Erythroblast (primary cell): ENCODE measurements at regions not wholly inside any gene's neighbourhood (a gene's known extent, or its start where the extent isn't known, plus 50 kb on each side); places are given as distances from the start of the nearest gene placed in this dataset.

Experiments
- GATA1 ChIP-seq: IDR thresholded peaks from 2 replicates; pipeline ENCODE4 v1.6.1; 2011; ENCODE audit warnings: low read depth, mild to moderate bottlenecking, control low read depth, low read length, moderate library complexity
- POLR2A ChIP-seq: IDR thresholded peaks from 2 replicates; pipeline ENCODE4 v1.6.1; 2011; ENCODE audit warnings: mild to moderate bottlenecking, low read length

- no peak for TF ChIP-seq POLR2A
- TF ChIP-seq GATA1, result no peak
These were observed 109.1 kb upstream of the INHBA start for GRCh38 chr7:41811941-41812340.
